Vagina (tissue), 2 donors: ENCODE measurements at regions not wholly inside any gene's neighbourhood (a gene's known extent, or its start where the extent isn't known, plus 50 kb on each side); places are given as distances from the start of the nearest gene placed in this dataset.

ENCODE experiments used
- POLR2A ChIP-seq, 2 donors: fragments of 450-650 bp; IDR thresholded peaks; one replicate each; pipeline ENCODE4 v1.6.1; 2017; ENCODE audit warnings: antibody characterized with exemption in 2 of 2, mild to moderate bottlenecking in 2 of 2, moderate library complexity in 2 of 2
- TF ChIP-seq, protein P1 (sequence below), 3 experiments: fragments of 450-650 bp in 2 of 3; fragments of 200-600 bp in 1 of 3; sonication (generic) in 1 of 3; IDR thresholded peaks; one replicate each; pipeline ENCODE4 v1.5.1; 2017 to 2019; ENCODE audit warnings: antibody characterized with exemption in 3 of 3, mild to moderate bottlenecking in 2 of 3, moderate library complexity in 2 of 3

DNA sequence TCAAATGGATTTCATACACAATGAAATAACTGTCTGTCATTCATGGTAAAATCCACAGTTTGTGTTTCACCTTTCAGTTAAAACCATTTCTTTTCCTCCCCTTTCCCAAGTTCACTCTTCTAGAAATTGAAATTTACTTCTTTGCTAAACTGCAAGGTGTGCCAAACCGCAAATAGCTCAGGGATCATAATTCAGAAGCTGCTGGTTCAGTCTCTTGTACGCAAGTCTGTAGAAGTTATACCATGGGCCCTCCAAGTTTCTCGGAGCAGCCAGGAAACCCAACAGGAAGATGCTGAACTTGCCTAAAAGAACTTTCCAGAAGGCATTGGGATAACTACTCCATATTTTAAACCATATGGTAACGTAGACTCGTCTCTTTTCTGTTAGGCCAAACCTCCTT lies 268.9 kb downstream of the FLRT2 start:
- TF ChIP-seq, protein P1, sequence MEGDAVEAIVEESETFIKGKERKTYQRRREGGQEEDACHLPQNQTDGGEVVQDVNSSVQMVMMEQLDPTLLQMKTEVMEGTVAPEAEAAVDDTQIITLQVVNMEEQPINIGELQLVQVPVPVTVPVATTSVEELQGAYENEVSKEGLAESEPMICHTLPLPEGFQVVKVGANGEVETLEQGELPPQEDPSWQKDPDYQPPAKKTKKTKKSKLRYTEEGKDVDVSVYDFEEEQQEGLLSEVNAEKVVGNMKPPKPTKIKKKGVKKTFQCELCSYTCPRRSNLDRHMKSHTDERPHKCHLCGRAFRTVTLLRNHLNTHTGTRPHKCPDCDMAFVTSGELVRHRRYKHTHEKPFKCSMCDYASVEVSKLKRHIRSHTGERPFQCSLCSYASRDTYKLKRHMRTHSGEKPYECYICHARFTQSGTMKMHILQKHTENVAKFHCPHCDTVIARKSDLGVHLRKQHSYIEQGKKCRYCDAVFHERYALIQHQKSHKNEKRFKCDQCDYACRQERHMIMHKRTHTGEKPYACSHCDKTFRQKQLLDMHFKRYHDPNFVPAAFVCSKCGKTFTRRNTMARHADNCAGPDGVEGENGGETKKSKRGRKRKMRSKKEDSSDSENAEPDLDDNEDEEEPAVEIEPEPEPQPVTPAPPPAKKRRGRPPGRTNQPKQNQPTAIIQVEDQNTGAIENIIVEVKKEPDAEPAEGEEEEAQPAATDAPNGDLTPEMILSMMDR (IDR thresholded peaks at IDR 0.05), result no peak
- TF ChIP-seq POLR2A (IDR thresholded peaks at IDR 0.05), result no peak
